ENCODE measurements at regions not wholly inside any gene's neighbourhood (a gene's known extent, or its start where the extent isn't known, plus 50 kb on each side); places are given as distances from the start of the nearest gene placed in this dataset.

DNA sequence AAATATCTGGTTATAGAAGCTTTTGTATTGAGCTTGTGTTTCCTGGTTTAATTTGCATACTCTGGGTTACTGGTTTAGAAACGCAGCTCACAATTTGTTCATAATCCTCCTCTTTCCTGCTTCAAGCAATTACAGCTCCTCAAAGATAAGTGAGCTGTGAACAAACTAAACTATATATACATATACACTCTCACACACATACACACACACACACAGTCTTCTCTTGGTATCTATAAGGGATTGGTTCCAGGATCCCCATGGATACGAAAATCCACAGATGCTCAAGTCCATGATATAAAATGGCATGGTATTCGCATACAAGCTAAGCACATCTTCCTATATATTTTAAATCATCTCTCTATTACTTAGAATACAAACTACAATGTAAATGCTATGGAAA, 510.9 kb upstream of the CDH18 start:
- DNase-seq (ENCODE audit: low read depth, low spot score) = no peak
- TF ChIP-seq, protein P1, sequence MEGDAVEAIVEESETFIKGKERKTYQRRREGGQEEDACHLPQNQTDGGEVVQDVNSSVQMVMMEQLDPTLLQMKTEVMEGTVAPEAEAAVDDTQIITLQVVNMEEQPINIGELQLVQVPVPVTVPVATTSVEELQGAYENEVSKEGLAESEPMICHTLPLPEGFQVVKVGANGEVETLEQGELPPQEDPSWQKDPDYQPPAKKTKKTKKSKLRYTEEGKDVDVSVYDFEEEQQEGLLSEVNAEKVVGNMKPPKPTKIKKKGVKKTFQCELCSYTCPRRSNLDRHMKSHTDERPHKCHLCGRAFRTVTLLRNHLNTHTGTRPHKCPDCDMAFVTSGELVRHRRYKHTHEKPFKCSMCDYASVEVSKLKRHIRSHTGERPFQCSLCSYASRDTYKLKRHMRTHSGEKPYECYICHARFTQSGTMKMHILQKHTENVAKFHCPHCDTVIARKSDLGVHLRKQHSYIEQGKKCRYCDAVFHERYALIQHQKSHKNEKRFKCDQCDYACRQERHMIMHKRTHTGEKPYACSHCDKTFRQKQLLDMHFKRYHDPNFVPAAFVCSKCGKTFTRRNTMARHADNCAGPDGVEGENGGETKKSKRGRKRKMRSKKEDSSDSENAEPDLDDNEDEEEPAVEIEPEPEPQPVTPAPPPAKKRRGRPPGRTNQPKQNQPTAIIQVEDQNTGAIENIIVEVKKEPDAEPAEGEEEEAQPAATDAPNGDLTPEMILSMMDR (IDR thresholded peaks at IDR 0.05; ENCODE audit: low read depth, low read length) = no peak
- no peak overlapping the region for H3K4me3 ChIP-seq (ENCODE audit: low read depth, low read length)
- in situ Hi-C loops (cut with HindIII; ENCODE audit: low sequenced_read_pairs) = no loop called here

DNA sequence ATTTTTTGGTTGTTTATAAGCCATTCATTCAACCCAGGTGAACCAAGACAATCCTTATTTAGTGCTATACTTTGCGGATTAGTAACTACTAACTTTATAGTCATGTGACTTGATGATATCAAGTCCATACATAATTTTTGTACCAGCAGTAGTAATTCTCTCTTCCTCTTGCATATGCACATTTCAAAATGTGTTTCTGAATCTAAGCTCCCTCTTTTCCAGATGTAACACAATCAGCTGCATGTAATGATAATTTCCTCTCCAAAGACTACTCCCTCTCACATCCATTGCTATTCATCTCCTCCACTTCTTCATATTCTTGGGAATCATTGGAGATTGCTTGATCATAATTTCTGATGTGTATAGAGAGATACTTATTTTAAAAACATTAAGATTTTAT, 510.1 kb upstream of the CDH18 start:
- H3K4me3 ChIP-seq (ENCODE audit: low read depth, low read length) = no peak overlapping the region
- in situ Hi-C loops (cut with HindIII; ENCODE audit: low sequenced_read_pairs) = no loop called here
- TF ChIP-seq, protein P1 (IDR thresholded peaks at IDR 0.05; ENCODE audit: low read depth, low read length) = no peak
- DNase-seq (ENCODE audit: low read depth, low spot score) = no peak

DNA sequence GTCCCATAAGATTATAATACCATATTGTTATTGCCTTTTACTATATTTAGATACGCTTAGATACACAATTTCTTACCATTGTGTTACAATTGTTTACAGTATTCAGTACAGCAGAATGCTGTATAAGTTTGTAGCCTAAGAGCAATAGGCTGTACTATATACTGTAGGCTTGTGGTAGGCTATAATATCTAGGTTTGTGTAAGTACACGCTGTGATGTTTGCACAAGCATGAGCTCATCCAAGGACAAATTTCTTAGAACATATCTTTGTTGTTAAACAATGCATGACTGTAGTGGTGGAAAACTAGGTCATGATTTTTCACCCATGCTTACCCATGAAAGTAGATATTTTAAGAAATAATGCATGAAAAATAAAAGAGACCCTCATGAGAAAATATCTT, 509.4 kb upstream of the CDH18 start:
- in situ Hi-C loops (cut with HindIII; ENCODE audit: low sequenced_read_pairs) = no loop called here

DNA sequence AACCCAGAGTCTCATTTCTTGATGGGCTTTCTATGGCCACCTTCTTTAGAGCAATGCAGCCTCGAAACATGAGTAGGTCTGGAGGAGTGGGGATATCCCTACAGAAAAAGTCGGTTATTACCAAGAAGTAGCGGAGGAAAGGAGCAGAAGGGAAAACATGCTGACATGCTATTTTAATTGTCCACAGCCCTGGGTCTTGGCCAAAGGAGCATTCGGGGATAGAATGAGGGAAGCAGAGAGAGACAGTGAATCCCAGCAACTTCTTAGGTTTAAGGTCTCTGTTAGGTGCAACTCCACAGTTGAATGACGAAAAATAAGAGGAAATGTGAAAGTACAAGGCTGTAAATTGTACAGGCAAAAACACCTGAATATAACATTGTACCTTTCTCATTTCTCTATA, 506.7 kb upstream of the CDH18 start:
- TF ChIP-seq, protein P1 (IDR thresholded peaks at IDR 0.05; ENCODE audit: low read depth, low read length) = no peak
- no peak overlapping the region for H3K4me3 ChIP-seq (ENCODE audit: low read depth, low read length)
- DNase-seq (ENCODE audit: low read depth, low spot score) = no peak
- in situ Hi-C loops (cut with HindIII; ENCODE audit: low sequenced_read_pairs) = no loop called here

More for the DNA sequence above, 509.4 kb upstream of the CDH18 start:
- no peak overlapping the region for H3K4me3 ChIP-seq (ENCODE audit: low read depth, low read length)
- DNase-seq (ENCODE audit: low read depth, low spot score) = no peak
- TF ChIP-seq, protein P1 (IDR thresholded peaks at IDR 0.05; ENCODE audit: low read depth, low read length) = no peak

DNA sequence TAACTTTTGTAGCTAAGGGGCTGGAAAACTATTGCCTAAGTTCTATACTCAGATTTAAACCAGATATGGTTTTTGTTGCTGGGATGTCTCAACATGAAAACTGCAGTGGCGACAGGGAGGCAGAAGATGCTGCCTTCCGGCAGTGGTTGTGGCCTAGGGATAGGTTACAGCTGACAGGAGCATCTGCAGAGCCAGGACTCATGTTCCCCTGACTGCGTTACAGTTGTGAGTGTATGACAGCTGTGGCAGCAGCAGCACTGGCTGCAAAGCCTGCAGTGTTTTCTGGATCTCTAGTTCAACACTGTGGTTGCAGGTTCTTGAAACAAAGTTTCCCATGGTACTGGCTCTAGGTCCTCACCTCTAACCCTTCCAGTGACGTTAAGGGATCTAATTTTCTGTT, 498.8 kb upstream of the CDH18 start:
- in situ Hi-C loops (cut with HindIII; ENCODE audit: low sequenced_read_pairs) = no loop called here
- DNase-seq (ENCODE audit: low read depth, low spot score) = no peak
- no peak overlapping the region for H3K4me3 ChIP-seq (ENCODE audit: low read depth, low read length)
- TF ChIP-seq, protein P1 (IDR thresholded peaks at IDR 0.05; ENCODE audit: low read depth, low read length) = no peak

DNA sequence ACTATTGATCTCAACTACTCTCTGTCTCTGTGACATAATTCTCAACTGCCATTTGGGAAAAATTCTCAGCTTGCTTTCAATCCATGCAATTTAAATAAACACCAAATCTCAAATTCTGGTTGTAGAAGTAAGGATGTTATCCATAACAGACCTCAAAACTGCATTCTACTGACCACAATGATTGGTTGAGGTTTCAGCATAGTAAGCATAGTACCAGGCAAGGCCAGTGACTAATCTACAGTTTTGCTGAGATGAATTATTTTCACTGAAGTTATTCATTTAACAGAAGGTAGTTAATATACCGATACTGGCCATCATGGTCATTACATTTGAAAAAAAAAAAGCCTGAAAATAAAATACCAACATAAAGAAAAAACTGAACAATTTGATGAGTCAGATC, 488.0 kb upstream of the CDH18 start:
- no peak overlapping the region for H3K4me3 ChIP-seq (ENCODE audit: low read depth, low read length)
- in situ Hi-C loops (cut with HindIII; ENCODE audit: low sequenced_read_pairs) = no loop called here
- DNase-seq (ENCODE audit: low read depth, low spot score) = peak; percentile 58
- TF ChIP-seq, protein P1 (IDR thresholded peaks at IDR 0.05; ENCODE audit: low read depth, low read length) = no peak

DNA sequence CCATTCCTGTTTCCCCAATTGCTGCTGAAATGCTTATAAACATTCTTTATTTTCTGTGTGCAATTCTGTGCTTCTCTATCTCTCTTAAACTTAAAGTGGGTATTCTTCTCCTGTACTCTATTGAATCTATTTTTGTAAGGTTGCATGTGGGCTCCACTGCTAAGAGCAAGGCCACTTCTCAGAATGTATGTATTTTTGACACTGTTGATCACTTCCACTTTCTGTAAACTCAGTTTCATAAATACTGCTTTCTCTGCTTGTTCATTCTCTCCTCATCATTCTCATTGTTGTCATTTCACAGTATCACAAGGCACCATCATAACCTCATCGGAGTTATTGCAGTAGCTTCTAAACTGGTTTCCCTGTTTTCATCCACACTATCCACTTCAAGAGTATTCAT, 483.0 kb upstream of the CDH18 start:
- in situ Hi-C loops (cut with HindIII; ENCODE audit: low sequenced_read_pairs) = no loop called here
- TF ChIP-seq, protein P1 (IDR thresholded peaks at IDR 0.05; ENCODE audit: low read depth, low read length) = no peak
- no peak overlapping the region for H3K4me3 ChIP-seq (ENCODE audit: low read depth, low read length)
- DNase-seq (ENCODE audit: low read depth, low spot score) = no peak
